GM23248 (cell line): ENCODE measurements at regions not wholly inside any gene's neighbourhood (a gene's known extent, or its start where the extent isn't known, plus 50 kb on each side); places are given as distances from the start of the nearest gene placed in this dataset.

ENCODE experiments used
- DNase-seq: peaks from one replicate; pipeline ENCODE4 v3.0.0-alpha.2; 2015
- H2AFZ ChIP-seq: fragments of 200-600 bp; sonication (generic); 2 replicates; pipeline ENCODE4 v1.6.1; 2016; ENCODE audit warnings: antibody characterized with exemption
- H3F3A ChIP-seq: fragments of 200-600 bp; sonication (generic); 2 replicates; pipeline ENCODE4 v1.6.1; 2016; ENCODE audit warnings: mild to moderate bottlenecking, antibody characterized with exemption, mixed run types; ENCODE audit not compliant: insufficient read depth
- H3K27ac ChIP-seq: fragments of 200-600 bp; sonication (generic); 2 replicates; pipeline ENCODE4 v1.5.1; 2016; ENCODE audit warnings: mild to moderate bottlenecking
- H3K27me3 ChIP-seq: fragments of 200-600 bp; sonication (generic); replicated peaks from 2 replicates; pipeline ENCODE4 v1.6.1; 2016; ENCODE audit warnings: mild to moderate bottlenecking; ENCODE audit not compliant: insufficient read depth
- H3K36me3 ChIP-seq: fragments of 200-600 bp; sonication (generic); 2 replicates; pipeline ENCODE4 v1.6.1; 2016; ENCODE audit warnings: low read depth, mild to moderate bottlenecking
- H3K4me1 ChIP-seq: fragments of 200-600 bp; sonication (generic); 2 replicates; pipeline ENCODE4 v1.6.1; 2016; ENCODE audit warnings: mild to moderate bottlenecking; ENCODE audit not compliant: insufficient read depth
- H3K4me2 ChIP-seq: fragments of 200-600 bp; sonication (generic); one replicate; pipeline ENCODE4 v1.6.1; 2016; ENCODE audit warnings: mild to moderate bottlenecking; ENCODE audit not compliant: unreplicated experiment
- H3K4me3 ChIP-seq: fragments of 200-600 bp; sonication (generic); 2 replicates; pipeline ENCODE4 v1.5.1; 2016; ENCODE audit warnings: mild to moderate bottlenecking
- H3K79me2 ChIP-seq: fragments of 200-600 bp; sonication (generic); 2 replicates; pipeline ENCODE4 v1.6.1; 2016; ENCODE audit warnings: mild to moderate bottlenecking; ENCODE audit not compliant: insufficient read depth
- H3K9ac ChIP-seq: fragments of 200-600 bp; sonication (generic); 2 replicates; pipeline ENCODE4 v1.6.1; 2016; ENCODE audit warnings: mild to moderate bottlenecking
- H3K9me2 ChIP-seq: fragments of 200-600 bp; sonication (generic); 2 replicates; pipeline ENCODE4 v1.6.1; 2016; ENCODE audit warnings: mixed run types, mild to moderate bottlenecking, moderate library complexity; ENCODE audit not compliant: insufficient read depth
- H3K9me3 ChIP-seq: fragments of 200-600 bp; sonication (generic); one replicate; pipeline ENCODE4 v1.6.1; 2017; ENCODE audit warnings: low read depth
- H4K20me1 ChIP-seq: fragments of 200-600 bp; sonication (generic); 2 replicates; pipeline ENCODE4 v1.6.0; 2016; ENCODE audit not compliant: insufficient read depth
- EZH2 ChIP-seq: fragments of 200-600 bp; sonication (generic); IDR thresholded peaks from 2 replicates; pipeline ENCODE4 v1.6.1; 2018; ENCODE audit warnings: antibody characterized with exemption, mild to moderate bottlenecking; ENCODE audit not compliant: insufficient read depth, poor library complexity, severe bottlenecking
- EZH2phosphoT487 ChIP-seq: fragments of 200-600 bp; sonication (generic); IDR thresholded peaks from 2 replicates; pipeline ENCODE4 v1.6.1; 2018; ENCODE audit warnings: antibody characterized with exemption, moderate library complexity, mild to moderate bottlenecking, low read depth; ENCODE audit not compliant: insufficient read depth
- WGBS, 2 experiments: methylation state at CpG; one replicate each; pipeline ENCODE4 v1.1.6; 2015 to 2017; ENCODE audit warnings: low lambda C conversion rate in 2 of 2, low coverage in 1 of 2; ENCODE audit errors: missing lambda C conversion rate in 2 of 2; 5-methylcytosine and 5-hydroxymethylcytosine counted together
- in situ Hi-C: fragments of 300-500 bp; cut with MboI; formaldehyde crosslinking; loops from 2 replicates; pipeline ENCODE4 v1.15.0; 2020

DNA sequence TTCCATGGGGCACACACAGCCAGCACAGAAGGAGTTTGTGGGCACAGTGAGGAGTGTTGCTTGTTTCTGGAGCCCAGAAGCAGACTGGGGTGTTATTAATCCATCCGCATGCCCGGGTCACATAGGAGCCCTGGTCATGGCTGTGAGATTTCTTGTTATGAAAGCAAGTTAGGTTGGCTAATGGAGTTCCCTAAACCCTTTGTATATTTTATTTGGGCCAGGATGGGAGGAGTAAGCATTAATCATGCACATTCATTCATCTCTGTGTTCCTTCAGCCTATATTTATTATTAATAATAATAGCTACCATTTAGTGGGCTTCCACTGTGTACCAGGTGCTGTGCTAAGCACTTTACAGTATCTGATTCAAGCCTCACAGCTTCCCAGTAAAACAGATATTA is 200.6 kb upstream of the CDH5 start:
- in situ Hi-C loops, result no loop called here
- DNase-seq, result no peak
- Histone ChIP-seq H3K9me3 (no peaks in the 10 kb centered on the region), H3K9me2 (no peaks in the 10 kb centered on the region), H3K36me3 (no peaks in the 10 kb centered on the region), H3K9ac (no peak overlapping the region), H4K20me1 (no peaks in the 10 kb centered on the region), H3K79me2 (no peaks in the 10 kb centered on the region), H3K27ac (no peak overlapping the region), H2AFZ (no peak overlapping the region), H3K4me1 (no peaks in the 10 kb centered on the region), H3K4me2 (no peak overlapping the region), H3K27me3 (no peaks in the 10 kb centered on the region), H3F3A (no peaks in the 10 kb centered on the region), H3K4me3 (no peak overlapping the region)
- 46 to 50% methylated on average over 2 of the region's 2 CpGs for WGBS, 2 experiments
- TF ChIP-seq EZH2phosphoT487 (no peak), EZH2 (no peak)

GRCh38 chr16:66164581-66165247 is 201.8 kb upstream of the CDH5 start:
- Histone ChIP-seq H3K9me3 (no peaks in the 10 kb centered on the region), H3K4me3 (no peak overlapping the region), H3K9ac (no peak overlapping the region), H3K27ac (no peak overlapping the region), H3K4me2 (no peak overlapping the region), H3K27me3 (no peaks in the 10 kb centered on the region), H3K4me1 (peaks cover 3% of the 10 kb centered on the region; the same call in 1 of the 2 replicates), H3K9me2 (no peaks in the 10 kb centered on the region), H4K20me1 (no peaks in the 10 kb centered on the region), H2AFZ (no peak overlapping the region), H3K36me3 (no peaks in the 10 kb centered on the region), H3K79me2 (no peaks in the 10 kb centered on the region), H3F3A (0 out of 2 replicates have a peak, but pooled peaks cover under 1% of the 10 kb centered on the region)
- 61 to 62% methylated on average over 5 to 7 of the region's 7 CpGs for WGBS, 2 experiments
- no peak for DNase-seq
- in situ Hi-C loops, result no loop called here
- no peak for TF ChIP-seq EZH2

- Histone ChIP-seq H3F3A (0 out of 2 replicates have a peak, but pooled peaks cover 3% of the 10 kb centered on the region), H3K9ac (no peak overlapping the region), H3K4me1 (peaks cover 9% of the 10 kb centered on the region), H3K9me3 (no peaks in the 10 kb centered on the region), H3K27me3 (no peaks in the 10 kb centered on the region), H3K79me2 (no peaks in the 10 kb centered on the region), H3K27ac (no peak overlapping the region), H3K4me3 (no peak overlapping the region), H3K4me2 (no peak overlapping the region), H2AFZ (no peak overlapping the region), H3K9me2 (no peaks in the 10 kb centered on the region), H4K20me1 (no peaks in the 10 kb centered on the region), H3K36me3 (no peaks in the 10 kb centered on the region)
- TF ChIP-seq EZH2phosphoT487 (no peak), EZH2 (no peak)
- no peak for DNase-seq
- in situ Hi-C loops, result no loop called here
- WGBS, 2 experiments, result 62 to 67% methylated on average over 5 of the region's 5 CpGs
These were observed 203.7 kb upstream of the CDH5 start for GRCh38 chr16:66162821-66163220.

- no peaks in the 10 kb centered on the region for H3K79me2 ChIP-seq
- H3K4me1 ChIP-seq, result peaks cover 9% of the 10 kb centered on the region
- no peak overlapping the region for H2AFZ ChIP-seq
- H3K4me2 ChIP-seq, result no peak overlapping the region
- no peak for DNase-seq
- in situ Hi-C loops, result no loop called here
- H3K36me3 ChIP-seq, result no peaks in the 10 kb centered on the region
- 0 out of 2 replicates have a peak, but pooled peaks cover 3% of the 10 kb centered on the region for H3F3A ChIP-seq
- H3K27me3 ChIP-seq, result no peaks in the 10 kb centered on the region
- no peaks in the 10 kb centered on the region for H3K9me3 ChIP-seq
- no peak overlapping the region for H3K4me3 ChIP-seq
- WGBS, 2 experiments, result 91 to 94% methylated on average over 8 of the region's 8 CpGs
- no peak overlapping the region for H3K9ac ChIP-seq
- no peaks in the 10 kb centered on the region for H3K9me2 ChIP-seq
- TF ChIP-seq EZH2 (no peak), EZH2phosphoT487 (no peak)
- H4K20me1 ChIP-seq, result no peaks in the 10 kb centered on the region
- H3K27ac ChIP-seq, result no peak overlapping the region
These were observed 204.5 kb upstream of the CDH5 start for GRCh38 chr16:66161942-66162341.
